HCT116 (cell line): ENCODE measurements at regions not wholly inside any gene's neighbourhood (a gene's known extent, or its start where the extent isn't known, plus 50 kb on each side); places are given as distances from the start of the nearest gene placed in this dataset.

ENCODE experiments used
- CTCF ChIP-seq, 3 experiments: fragments of 200-600 bp in 1 of 3; sonication (generic) in 1 of 3; IDR thresholded peaks in 2 of 3; conservative IDR thresholded peaks in 1 of 3; 2 replicates each; pipeline ENCODE4 v1.5.1; 2012 to 2017; ENCODE audit warnings: low read depth in 2 of 3, low read length in 2 of 3, antibody characterized with exemption in 1 of 3, borderline replicate concordance in 1 of 3, control low read depth in 1 of 3, mild to moderate bottlenecking in 1 of 3, mixed read lengths in 1 of 3, mixed run types in 1 of 3, moderate library complexity in 1 of 3; ENCODE audit not compliant: insufficient read depth in 1 of 3
- EZH2 ChIP-seq: fragments of 200-600 bp; sonication (generic); IDR thresholded peaks from 2 replicates; pipeline ENCODE4 v1.6.1; 2017; ENCODE audit warnings: antibody characterized with exemption, mixed run types
- POLR2AphosphoS5 ChIP-seq: IDR thresholded peaks from 2 replicates; pipeline ENCODE4 v1.6.1; 2011; ENCODE audit warnings: mild to moderate bottlenecking, low read depth, low read length, moderate library complexity
- SIN3A ChIP-seq: IDR thresholded peaks from 2 replicates; pipeline ENCODE4 v1.6.1; 2012; ENCODE audit warnings: low read depth

- no peak for TF ChIP-seq SIN3A
- TF ChIP-seq POLR2AphosphoS5, result no peak
- no peak for TF ChIP-seq CTCF (IDR thresholded peaks at IDR 0.05 in 2 of 3, conservative IDR thresholded peaks at IDR 0.05 in 1 of 3; ENCODE audit: borderline replicate concordance in 1 of 3, insufficient read depth in 1 of 3, low read depth in 2 of 3, low read length in 2 of 3)
- no peak for TF ChIP-seq EZH2
Observed at GRCh38 chr9:118990949-118991348, 378.3 kb downstream of the BRINP1 start.
